GM21381 (cell line): ENCODE measurements at regions not wholly inside any gene's neighbourhood (a gene's known extent, or its start where the extent isn't known, plus 50 kb on each side); places are given as distances from the start of the nearest gene placed in this dataset.
"Not testable (repeated sequence)": the region's sequence is repeated elsewhere in the genome, so short reads cannot be mapped to it uniquely, and the experiment has no call there.

Experiments used
- ATAC-seq: cut with Tn5 transposase; IDR thresholded peaks from one replicate; pipeline ENCODE4 v1.9.1; 2021; ENCODE audit warnings: mild to moderate bottlenecking, moderate library complexity; ENCODE audit not compliant: unreplicated experiment

- ATAC-seq: no peak
Observed at GRCh38 chr3:13139471-13140065, 66.3 kb upstream of the IQSEC1 start.

- ATAC-seq: no peak
Observed at GRCh38 chr3:13138833-13139145, 65.6 kb upstream of the IQSEC1 start.

GRCh38 chr3:13137941-13138832, 65.0 kb upstream of the IQSEC1 start:
- ATAC-seq: no peak

- ATAC-seq: not testable (repeated sequence)
Observed at GRCh38 chr3:13136848-13137247, 63.6 kb upstream of the IQSEC1 start.

GRCh38 chr3:13136426-13136825, 63.2 kb upstream of the IQSEC1 start:
- ATAC-seq: no peak

GRCh38 chr3:13135811-13136321, 62.6 kb upstream of the IQSEC1 start:
- ATAC-seq: no peak

GRCh38 chr3:13135251-13135810, 62.1 kb upstream of the IQSEC1 start:
- no peak for ATAC-seq

GRCh38 chr3:13134879-13135206, 61.6 kb upstream of the IQSEC1 start:
- ATAC-seq: no peak

- no peak for ATAC-seq
Observed at GRCh38 chr3:13134166-13134878, 61.1 kb upstream of the IQSEC1 start.

GRCh38 chr3:13133471-13133981, 60.3 kb upstream of the IQSEC1 start:
- no peak for ATAC-seq

- no peak for ATAC-seq
Observed at GRCh38 chr3:13132731-13133410, 59.6 kb upstream of the IQSEC1 start.

- no peak for ATAC-seq
Observed at GRCh38 chr3:13132281-13132680, 59.1 kb upstream of the IQSEC1 start.

- ATAC-seq: no peak
Observed at GRCh38 chr3:13130464-13131193, 57.4 kb upstream of the IQSEC1 start.

GRCh38 chr3:13125092-13126015, 52.1 kb upstream of the IQSEC1 start:
- ATAC-seq: no peak

GRCh38 chr3:13124631-13125030, 51.4 kb upstream of the IQSEC1 start:
- ATAC-seq: no peak

- ATAC-seq: no peak
Observed at GRCh38 chr3:13123765-13124164, 50.5 kb upstream of the IQSEC1 start.

GRCh38 chr3:13123013-13123654, 49.9 kb upstream of the IQSEC1 start:
- no peak for ATAC-seq
